SK-N-SH treated with all-trans-retinoic acid at 6 μM for 48 hours (cell line): ENCODE measurements at regions not wholly inside any gene's neighbourhood (a gene's known extent, or its start where the extent isn't known, plus 50 kb on each side); places are given as distances from the start of the nearest gene placed in this dataset.

Experiments
- ESRRG ChIP-seq: fragments of 250-450 bp; sonication (Bioruptor Pico); IDR thresholded peaks from 2 replicates; pipeline ENCODE4 v1.6.1; 2021; ENCODE audit warnings: mild to moderate bottlenecking
- TF ChIP-seq, protein P1 (sequence below): fragments of 250-450 bp; sonication (Bioruptor Pico); IDR thresholded peaks from 2 replicates; pipeline ENCODE4 v1.8.0; 2020; ENCODE audit warnings: mild to moderate bottlenecking, moderate library complexity, borderline replicate concordance
- TF ChIP-seq, protein P2 (sequence below): fragments of 250-450 bp; sonication (Bioruptor Pico); IDR thresholded peaks from 2 replicates; pipeline ENCODE4 v1.5.0; 2020; ENCODE audit warnings: mild to moderate bottlenecking, moderate library complexity

DNA sequence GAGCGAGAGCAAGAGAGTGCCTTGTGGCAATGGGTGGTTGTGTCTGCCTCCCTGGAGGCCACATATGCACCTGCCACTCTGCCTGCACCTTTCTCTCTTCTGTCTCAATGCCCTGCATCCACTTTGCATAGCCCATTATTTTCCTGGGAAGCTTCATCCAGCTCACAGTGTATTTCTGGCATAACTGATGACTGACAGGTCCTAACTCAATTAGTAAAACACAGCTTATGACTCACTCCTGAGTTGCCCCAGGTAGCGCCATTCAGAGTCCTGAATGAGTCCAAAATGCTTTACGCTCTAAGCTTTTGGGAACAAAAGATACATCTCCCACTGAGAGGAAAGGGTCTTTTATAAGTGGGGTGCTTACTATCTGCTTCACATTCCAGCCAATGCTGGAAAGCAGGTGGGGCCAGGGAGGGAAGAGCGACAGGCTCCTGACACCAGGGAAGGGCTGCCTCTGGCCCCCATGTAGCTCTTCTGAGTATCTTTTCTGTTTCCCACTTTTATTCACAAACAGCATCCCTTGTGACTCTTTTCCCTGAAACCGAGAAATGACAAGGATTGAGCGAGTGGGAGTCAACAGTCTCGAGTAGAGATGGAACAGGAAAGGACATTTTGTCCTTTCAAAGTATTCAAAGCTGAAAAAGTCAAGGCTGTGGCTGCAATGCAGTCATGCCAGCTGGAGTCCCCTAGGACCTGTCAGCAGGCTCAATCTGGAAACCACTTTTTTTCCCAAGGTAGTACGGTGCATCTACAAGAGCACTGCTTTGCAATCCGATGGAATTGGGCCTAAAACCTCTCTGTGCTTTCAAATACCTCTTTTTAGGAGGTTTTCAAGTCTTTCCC lies 479.3 kb upstream of the PODXL start:
- TF ChIP-seq ESRRG (CRISPR knock-in tag), result no peak
- TF ChIP-seq, protein P1, sequence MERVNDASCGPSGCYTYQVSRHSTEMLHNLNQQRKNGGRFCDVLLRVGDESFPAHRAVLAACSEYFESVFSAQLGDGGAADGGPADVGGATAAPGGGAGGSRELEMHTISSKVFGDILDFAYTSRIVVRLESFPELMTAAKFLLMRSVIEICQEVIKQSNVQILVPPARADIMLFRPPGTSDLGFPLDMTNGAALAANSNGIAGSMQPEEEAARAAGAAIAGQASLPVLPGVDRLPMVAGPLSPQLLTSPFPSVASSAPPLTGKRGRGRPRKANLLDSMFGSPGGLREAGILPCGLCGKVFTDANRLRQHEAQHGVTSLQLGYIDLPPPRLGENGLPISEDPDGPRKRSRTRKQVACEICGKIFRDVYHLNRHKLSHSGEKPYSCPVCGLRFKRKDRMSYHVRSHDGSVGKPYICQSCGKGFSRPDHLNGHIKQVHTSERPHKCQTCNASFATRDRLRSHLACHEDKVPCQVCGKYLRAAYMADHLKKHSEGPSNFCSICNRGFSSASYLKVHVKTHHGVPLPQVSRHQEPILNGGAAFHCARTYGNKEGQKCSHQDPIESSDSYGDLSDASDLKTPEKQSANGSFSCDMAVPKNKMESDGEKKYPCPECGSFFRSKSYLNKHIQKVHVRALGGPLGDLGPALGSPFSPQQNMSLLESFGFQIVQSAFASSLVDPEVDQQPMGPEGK, result no peak
- TF ChIP-seq, protein P2, sequence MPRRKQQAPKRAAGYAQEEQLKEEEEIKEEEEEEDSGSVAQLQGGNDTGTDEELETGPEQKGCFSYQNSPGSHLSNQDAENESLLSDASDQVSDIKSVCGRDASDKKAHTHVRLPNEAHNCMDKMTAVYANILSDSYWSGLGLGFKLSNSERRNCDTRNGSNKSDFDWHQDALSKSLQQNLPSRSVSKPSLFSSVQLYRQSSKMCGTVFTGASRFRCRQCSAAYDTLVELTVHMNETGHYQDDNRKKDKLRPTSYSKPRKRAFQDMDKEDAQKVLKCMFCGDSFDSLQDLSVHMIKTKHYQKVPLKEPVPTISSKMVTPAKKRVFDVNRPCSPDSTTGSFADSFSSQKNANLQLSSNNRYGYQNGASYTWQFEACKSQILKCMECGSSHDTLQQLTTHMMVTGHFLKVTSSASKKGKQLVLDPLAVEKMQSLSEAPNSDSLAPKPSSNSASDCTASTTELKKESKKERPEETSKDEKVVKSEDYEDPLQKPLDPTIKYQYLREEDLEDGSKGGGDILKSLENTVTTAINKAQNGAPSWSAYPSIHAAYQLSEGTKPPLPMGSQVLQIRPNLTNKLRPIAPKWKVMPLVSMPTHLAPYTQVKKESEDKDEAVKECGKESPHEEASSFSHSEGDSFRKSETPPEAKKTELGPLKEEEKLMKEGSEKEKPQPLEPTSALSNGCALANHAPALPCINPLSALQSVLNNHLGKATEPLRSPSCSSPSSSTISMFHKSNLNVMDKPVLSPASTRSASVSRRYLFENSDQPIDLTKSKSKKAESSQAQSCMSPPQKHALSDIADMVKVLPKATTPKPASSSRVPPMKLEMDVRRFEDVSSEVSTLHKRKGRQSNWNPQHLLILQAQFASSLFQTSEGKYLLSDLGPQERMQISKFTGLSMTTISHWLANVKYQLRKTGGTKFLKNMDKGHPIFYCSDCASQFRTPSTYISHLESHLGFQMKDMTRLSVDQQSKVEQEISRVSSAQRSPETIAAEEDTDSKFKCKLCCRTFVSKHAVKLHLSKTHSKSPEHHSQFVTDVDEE (CRISPR knock-in tag), result no peak
